ENCODE measurements at regions not wholly inside any gene's neighbourhood (a gene's known extent, or its start where the extent isn't known, plus 50 kb on each side); places are given as distances from the start of the nearest gene placed in this dataset.

DNA sequence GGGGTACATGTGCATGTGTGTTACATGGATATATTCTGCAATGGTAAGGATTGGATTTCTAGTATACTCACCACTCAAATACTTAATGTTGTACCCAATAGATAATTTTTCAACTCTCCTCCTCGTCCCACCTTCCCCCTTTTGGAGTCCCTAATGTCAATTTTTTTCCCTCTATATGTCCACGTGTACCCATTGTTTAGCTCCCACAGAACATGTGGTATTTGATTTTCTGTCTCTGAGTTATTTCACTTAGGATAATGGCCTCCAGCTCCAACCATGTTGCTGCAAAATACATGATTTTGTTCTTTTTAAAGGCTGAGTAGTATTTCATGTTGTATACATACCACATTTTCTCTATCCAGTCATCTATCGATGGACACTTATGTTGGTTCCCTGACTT is 97.2 kb upstream of the TMTC1 start:
- no peak for TF ChIP-seq EZH2 (IDR thresholded peaks at IDR 0.05; ENCODE audit: borderline replicate concordance)
- no peak for TF ChIP-seq CTCF (IDR thresholded peaks at IDR 0.05; ENCODE audit: poor library complexity)
